ENCODE measurements at regions not wholly inside any gene's neighbourhood (a gene's known extent, or its start where the extent isn't known, plus 50 kb on each side); places are given as distances from the start of the nearest gene placed in this dataset.
"Not testable (repeated sequence)": the region's sequence is repeated elsewhere in the genome, so short reads cannot be mapped to it uniquely, and the experiment has no call there.

- DNase-seq (ENCODE audit: low spot score) = no peak
Measured at GRCh38 chr10:58066979-58067378, 200.7 kb downstream of the IPMK start.

GRCh38 chr10:58066126-58066525, 201.6 kb downstream of the IPMK start:
- no peak for DNase-seq (ENCODE audit: low spot score)

GRCh38 chr10:58065529-58065815, 202.2 kb downstream of the IPMK start:
- no peak for DNase-seq (ENCODE audit: low spot score)

- peak; percentile 4 for DNase-seq (ENCODE audit: low spot score)
Measured at GRCh38 chr10:58064714-58065528, 202.8 kb downstream of the IPMK start.

- no peak for DNase-seq (ENCODE audit: low spot score)
Measured at GRCh38 chr10:58063861-58064480, 203.7 kb downstream of the IPMK start.

GRCh38 chr10:58058683-58059082, 209.0 kb downstream of the IPMK start:
- DNase-seq (ENCODE audit: low spot score) = not testable (repeated sequence)

- no peak for DNase-seq (ENCODE audit: low spot score)
Measured at GRCh38 chr10:58054881-58055280, 212.8 kb downstream of the IPMK start.

- DNase-seq (ENCODE audit: low spot score) = no peak
Measured at GRCh38 chr10:58052772-58053171, 214.9 kb downstream of the IPMK start.

- DNase-seq (ENCODE audit: low spot score) = no peak
Measured at GRCh38 chr10:58050575-58050974, 217.1 kb downstream of the IPMK start.

- DNase-seq (ENCODE audit: low spot score) = no peak
Measured at GRCh38 chr10:58048936-58049335, 218.8 kb downstream of the IPMK start.

GRCh38 chr10:58044072-58044471, 223.6 kb downstream of the IPMK start:
- no peak for DNase-seq (ENCODE audit: low spot score)

- no peak for DNase-seq (ENCODE audit: low spot score)
Measured at GRCh38 chr10:58041901-58042300, 225.8 kb downstream of the IPMK start.

GRCh38 chr10:58030208-58030607, 237.5 kb downstream of the IPMK start:
- no peak for DNase-seq (ENCODE audit: low spot score)

- no peak for DNase-seq (ENCODE audit: low spot score)
Measured at GRCh38 chr10:58028597-58029366, 238.9 kb downstream of the IPMK start.

- no peak for DNase-seq (ENCODE audit: low spot score)
Measured at GRCh38 chr10:58027426-58027825, 240.3 kb downstream of the IPMK start.

GRCh38 chr10:58026036-58026435, 241.7 kb downstream of the IPMK start:
- no peak for DNase-seq (ENCODE audit: low spot score)

- no peak for DNase-seq (ENCODE audit: low spot score)
Measured at GRCh38 chr10:58023341-58024073, 244.2 kb downstream of the IPMK start.

GRCh38 chr10:58019863-58020537, 247.7 kb downstream of the IPMK start:
- DNase-seq (ENCODE audit: low spot score) = no peak

GRCh38 chr10:58017719-58018367, 249.9 kb downstream of the IPMK start:
- no peak for DNase-seq (ENCODE audit: low spot score)

GRCh38 chr10:58016614-58017013, 251.1 kb downstream of the IPMK start:
- no peak for DNase-seq (ENCODE audit: low spot score)

- no peak for DNase-seq (ENCODE audit: low spot score)
Measured at GRCh38 chr10:58014436-58014835, 253.3 kb downstream of the IPMK start.
